HG03066 (cell line): ENCODE measurements at regions not wholly inside any gene's neighbourhood (a gene's known extent, or its start where the extent isn't known, plus 50 kb on each side); places are given as distances from the start of the nearest gene placed in this dataset.

ENCODE experiments used
- ATAC-seq: cut with Tn5 transposase; IDR thresholded peaks from one replicate; pipeline ENCODE4 v1.9.1; 2021; ENCODE audit warnings: low read depth; ENCODE audit not compliant: unreplicated experiment

GRCh38 chr5:107294211-107294550, 376.6 kb downstream of the EFNA5 start:
- peak; percentile 58 for ATAC-seq

GRCh38 chr5:107293541-107294210, 377.1 kb downstream of the EFNA5 start:
- ATAC-seq, result peak; percentile 1

GRCh38 chr5:107291866-107292265, 378.9 kb downstream of the EFNA5 start:
- no peak for ATAC-seq

- no peak for ATAC-seq
Observed at GRCh38 chr5:107290780-107291398, 379.8 kb downstream of the EFNA5 start.

- peak; percentile 90 for ATAC-seq
Observed at GRCh38 chr5:107289030-107289714, 381.6 kb downstream of the EFNA5 start.

GRCh38 chr5:107286447-107287098, 384.2 kb downstream of the EFNA5 start:
- ATAC-seq, result no peak

GRCh38 chr5:107285772-107286171, 385.0 kb downstream of the EFNA5 start:
- ATAC-seq, result no peak

- ATAC-seq, result no peak
Observed at GRCh38 chr5:107284822-107285525, 385.8 kb downstream of the EFNA5 start.

GRCh38 chr5:107282061-107282460, 388.7 kb downstream of the EFNA5 start:
- ATAC-seq, result no peak

GRCh38 chr5:107278774-107279173, 392.0 kb downstream of the EFNA5 start:
- no peak for ATAC-seq

GRCh38 chr5:107277485-107278125, 393.1 kb downstream of the EFNA5 start:
- no peak for ATAC-seq

GRCh38 chr5:107275333-107275732, 395.4 kb downstream of the EFNA5 start:
- no peak for ATAC-seq

- ATAC-seq, result no peak
Observed at GRCh38 chr5:107274571-107274970, 396.2 kb downstream of the EFNA5 start.

GRCh38 chr5:107272954-107273353, 397.8 kb downstream of the EFNA5 start:
- ATAC-seq, result no peak

GRCh38 chr5:107272509-107272908, 398.2 kb downstream of the EFNA5 start:
- ATAC-seq, result no peak

- ATAC-seq, result no peak
Observed at GRCh38 chr5:107271682-107272350, 398.9 kb downstream of the EFNA5 start.

- no peak for ATAC-seq
Observed at GRCh38 chr5:107270561-107270960, 400.2 kb downstream of the EFNA5 start.

GRCh38 chr5:107269678-107270077, 401.1 kb downstream of the EFNA5 start:
- no peak for ATAC-seq

- no peak for ATAC-seq
Observed at GRCh38 chr5:107269256-107269655, 401.5 kb downstream of the EFNA5 start.

- ATAC-seq, result no peak
Observed at GRCh38 chr5:107268241-107268640, 402.5 kb downstream of the EFNA5 start.
